Smooth muscle cell (in vitro differentiated cells): ENCODE measurements at regions not wholly inside any gene's neighbourhood (a gene's known extent, or its start where the extent isn't known, plus 50 kb on each side); places are given as distances from the start of the nearest gene placed in this dataset.

Experiments
- DNase-seq: peaks from one replicate; lab custom pipeline; 2025; ENCODE audit not compliant: unreplicated experiment; lab: John Stamatoyannopoulos, UW
- H2AFZ ChIP-seq: fragments of 200-600 bp; sonication (generic); 2 replicates; pipeline ENCODE4 v1.6.0; 2016; ENCODE audit warnings: antibody characterized with exemption, low read depth, mild to moderate bottlenecking
- H3F3A ChIP-seq: fragments of 200-600 bp; sonication (generic); 2 replicates; pipeline ENCODE4 v1.6.0; 2017; ENCODE audit warnings: antibody characterized with exemption, low read depth
- H3K27ac ChIP-seq: fragments of 200-600 bp; sonication (generic); 2 replicates; pipeline ENCODE4 v1.5.1; 2016; ENCODE audit warnings: low read depth, mild to moderate bottlenecking
- H3K27me3 ChIP-seq: fragments of 200-600 bp; sonication (generic); 2 replicates; pipeline ENCODE4 v1.6.1; 2016; ENCODE audit warnings: low read depth, mild to moderate bottlenecking
- H3K36me3 ChIP-seq: fragments of 200-600 bp; sonication (generic); 2 replicates; pipeline ENCODE4 v1.5.1; 2016; ENCODE audit warnings: low read depth
- H3K4me1 ChIP-seq: fragments of 200-600 bp; sonication (generic); 2 replicates; pipeline ENCODE4 v1.5.1; 2016; ENCODE audit warnings: low read depth
- H3K4me2 ChIP-seq: fragments of 200-600 bp; sonication (generic); 2 replicates; pipeline ENCODE4 v1.6.0; 2016; ENCODE audit warnings: mild to moderate bottlenecking
- H3K4me3 ChIP-seq: fragments of 200-600 bp; sonication (generic); 2 replicates; pipeline ENCODE4 v1.5.1; 2016; ENCODE audit warnings: mild to moderate bottlenecking
- H3K79me2 ChIP-seq: fragments of 200-600 bp; sonication (generic); 2 replicates; pipeline ENCODE4 v1.6.0; 2016; ENCODE audit warnings: low read depth, mild to moderate bottlenecking
- H3K9ac ChIP-seq: fragments of 200-600 bp; sonication (generic); 2 replicates; pipeline ENCODE4 v1.6.0; 2016; ENCODE audit warnings: low read depth
- H3K9me3 ChIP-seq: fragments of 200-600 bp; sonication (generic); replicated peaks from 2 replicates; pipeline ENCODE4 v1.5.1; 2016; ENCODE audit warnings: low read depth
- H4K20me1 ChIP-seq: fragments of 200-600 bp; sonication (generic); 2 replicates; pipeline ENCODE4 v1.6.0; 2016; ENCODE audit warnings: low read depth
- CTCF ChIP-seq: fragments of 200-600 bp; sonication (generic); IDR thresholded peaks from 2 replicates; pipeline ENCODE4 v1.5.1; 2017; ENCODE audit warnings: borderline replicate concordance, mild to moderate bottlenecking, antibody characterized with exemption; ENCODE audit not compliant: insufficient read depth, poor library complexity, severe bottlenecking
- whole genome bisulfite sequencing: methylation state at CpG from one replicate; pipeline ENCODE4 v1.1.7; 2016; ENCODE audit warnings: low lambda C conversion rate; 5-methylcytosine and 5-hydroxymethylcytosine counted together

GRCh38 chr22:47623066-47623762 is 860.8 kb downstream of the TBC1D22A start:
- H3K36me3 ChIP-seq: no peaks in the 10 kb centered on the region
- no peaks in the 10 kb centered on the region for H3K27me3 ChIP-seq
- no peaks in the 10 kb centered on the region for H3K79me2 ChIP-seq
- no peaks in the 10 kb centered on the region for H4K20me1 ChIP-seq
- H3K4me3 ChIP-seq: no peak overlapping the region
- H3K4me1 ChIP-seq: no peaks in the 10 kb centered on the region
- H2AFZ ChIP-seq: no peak overlapping the region
- H3K9ac ChIP-seq: no peak overlapping the region
- no peaks in the 10 kb centered on the region for H3F3A ChIP-seq
- H3K9me3 ChIP-seq: no peaks in the 10 kb centered on the region
- H3K4me2 ChIP-seq: no peak overlapping the region
- TF ChIP-seq CTCF: no peak
- WGBS: 92% methylated on average over 18 of the region's 18 CpGs
- no peak for DNase-seq
- H3K27ac ChIP-seq: no peak overlapping the region

GRCh38 chr22:47622541-47622940 is 860.1 kb downstream of the TBC1D22A start:
- Histone ChIP-seq H3K4me1 (no peaks in the 10 kb centered on the region), H3F3A (no peaks in the 10 kb centered on the region), H3K36me3 (no peaks in the 10 kb centered on the region), H3K9ac (no peak overlapping the region), H3K4me3 (no peak overlapping the region), H3K79me2 (no peaks in the 10 kb centered on the region), H2AFZ (no peak overlapping the region), H3K9me3 (no peaks in the 10 kb centered on the region), H3K4me2 (no peak overlapping the region), H4K20me1 (no peaks in the 10 kb centered on the region), H3K27me3 (no peaks in the 10 kb centered on the region), H3K27ac (no peak overlapping the region)
- DNase-seq: no peak
- TF ChIP-seq CTCF: no peak
- WGBS: 86% methylated on average over 14 of the region's 14 CpGs

GRCh38 chr22:47621253-47621652 is 858.8 kb downstream of the TBC1D22A start:
- no peak overlapping the region for H3K4me2 ChIP-seq
- TF ChIP-seq CTCF: no peak
- no peaks in the 10 kb centered on the region for H3K79me2 ChIP-seq
- H3F3A ChIP-seq: no peaks in the 10 kb centered on the region
- no peak overlapping the region for H3K27ac ChIP-seq
- no peak for DNase-seq
- no peaks in the 10 kb centered on the region for H3K27me3 ChIP-seq
- H3K36me3 ChIP-seq: no peaks in the 10 kb centered on the region
- no peak overlapping the region for H3K4me3 ChIP-seq
- WGBS: 73% methylated on average over 9 of the region's 9 CpGs
- H3K9me3 ChIP-seq: peaks cover 2% of the 10 kb centered on the region
- H2AFZ ChIP-seq: no peak overlapping the region
- H4K20me1 ChIP-seq: no peaks in the 10 kb centered on the region
- H3K4me1 ChIP-seq: no peaks in the 10 kb centered on the region
- H3K9ac ChIP-seq: no peak overlapping the region

- H3F3A ChIP-seq: no peaks in the 10 kb centered on the region
- H2AFZ ChIP-seq: no peak overlapping the region
- no peaks in the 10 kb centered on the region for H3K4me1 ChIP-seq
- H4K20me1 ChIP-seq: no peaks in the 10 kb centered on the region
- 87% methylated on average over 11 of the region's 11 CpGs for WGBS
- H3K9ac ChIP-seq: no peak overlapping the region
- H3K4me3 ChIP-seq: no peak overlapping the region
- no peaks in the 10 kb centered on the region for H3K36me3 ChIP-seq
- H3K27ac ChIP-seq: no peak overlapping the region
- no peaks in the 10 kb centered on the region for H3K79me2 ChIP-seq
- no peak for DNase-seq
- no peak for TF ChIP-seq CTCF
- H3K27me3 ChIP-seq: no peaks in the 10 kb centered on the region
- H3K9me3 ChIP-seq: peaks cover 2% of the 10 kb centered on the region
- H3K4me2 ChIP-seq: no peak overlapping the region
Measured at GRCh38 chr22:47620391-47620790, 857.9 kb downstream of the TBC1D22A start.
